Inflammatory macrophage treated with lipopolysaccharide for 1 hour (primary cell): ENCODE measurements at regions not wholly inside any gene's neighbourhood (a gene's known extent, or its start where the extent isn't known, plus 50 kb on each side); places are given as distances from the start of the nearest gene placed in this dataset.
"Not testable (repeated sequence)": the region's sequence is repeated elsewhere in the genome, so short reads cannot be mapped to it uniquely, and the experiment has no call there.

Experiments used
- DNase-seq, 2 donors: peaks; one replicate each; pipeline ENCODE4 v3.0.0-alpha.2; 2020 to 2022

- no peak for DNase-seq
These were observed 430.6 kb upstream of the RAB6C start for GRCh38 chr2:129548880-129549279.

GRCh38 chr2:129550536-129550935, 428.9 kb upstream of the RAB6C start:
- DNase-seq: no peak

GRCh38 chr2:129554373-129554772, 425.1 kb upstream of the RAB6C start:
- DNase-seq: no peak

- DNase-seq: no peak
These were observed 420.4 kb upstream of the RAB6C start for GRCh38 chr2:129559101-129559500.

- DNase-seq: no peak
These were observed 413.8 kb upstream of the RAB6C start for GRCh38 chr2:129565551-129566109.

GRCh38 chr2:129570812-129571211, 408.7 kb upstream of the RAB6C start:
- DNase-seq: not testable (repeated sequence)

GRCh38 chr2:129575431-129575830, 404.0 kb upstream of the RAB6C start:
- no peak for DNase-seq

- no peak for DNase-seq
These were observed 403.6 kb upstream of the RAB6C start for GRCh38 chr2:129575880-129576279.

- no peak for DNase-seq
These were observed 399.5 kb upstream of the RAB6C start for GRCh38 chr2:129580001-129580400.

GRCh38 chr2:129585760-129586159, 393.7 kb upstream of the RAB6C start:
- no peak for DNase-seq

- DNase-seq: no peak
These were observed 391.9 kb upstream of the RAB6C start for GRCh38 chr2:129587426-129588064.

- DNase-seq: no peak
These were observed 374.9 kb upstream of the RAB6C start for GRCh38 chr2:129604560-129604959.

- DNase-seq: no peak
These were observed 373.8 kb upstream of the RAB6C start for GRCh38 chr2:129605646-129606045.

GRCh38 chr2:129606496-129607270, 372.8 kb upstream of the RAB6C start:
- no peak for DNase-seq

- no peak for DNase-seq
These were observed 370.2 kb upstream of the RAB6C start for GRCh38 chr2:129609224-129609623.

GRCh38 chr2:129610766-129611165, 368.7 kb upstream of the RAB6C start:
- no peak for DNase-seq

- no peak for DNase-seq
These were observed 368.0 kb upstream of the RAB6C start for GRCh38 chr2:129611471-129611870.

- DNase-seq: no peak
These were observed 360.0 kb upstream of the RAB6C start for GRCh38 chr2:129619471-129619870.

- no peak for DNase-seq
These were observed 359.1 kb upstream of the RAB6C start for GRCh38 chr2:129620411-129620810.

- no peak for DNase-seq
These were observed 355.7 kb upstream of the RAB6C start for GRCh38 chr2:129623783-129624182.

- DNase-seq: no peak
These were observed 352.0 kb upstream of the RAB6C start for GRCh38 chr2:129627437-129627836.

GRCh38 chr2:129636692-129637091, 342.8 kb upstream of the RAB6C start:
- no peak for DNase-seq

GRCh38 chr2:129641371-129641770, 338.1 kb upstream of the RAB6C start:
- no peak for DNase-seq

- no peak for DNase-seq
These were observed 336.9 kb upstream of the RAB6C start for GRCh38 chr2:129642526-129643043.
